Calu3 (cell line): ENCODE measurements at regions not wholly inside any gene's neighbourhood (a gene's known extent, or its start where the extent isn't known, plus 50 kb on each side); places are given as distances from the start of the nearest gene placed in this dataset.
A peak's percentile ranks its signal among the peaks of the same experiment; 100 is the strongest.

Source experiments
- BruUV-seq: library from RNA; stranded (reverse); fragments of 400-500 nt; replicated peaks from 2 replicates; lab custom pipeline; 2021; lab: Mats Ljungman, UMichigan
- CTCF ChIA-PET: fragments of 300-600 bp; sonication (Branson Sonifier 250); formaldehyde crosslinking; loops from one replicate; lab custom pipeline; 2022; ENCODE audit warnings: antibody characterized with exemption; lab: Charles Lee
- DNase-seq: peaks from one replicate; pipeline ENCODE4 v3.0.0; 2022
- H3K27ac Mint-ChIP-seq: one replicate; pipeline ENCODE4 v1.8.0; 2022; ENCODE audit warnings: mixed read lengths; ENCODE audit not compliant: unreplicated experiment
- H3K27me3 Mint-ChIP-seq: one replicate; pipeline ENCODE4 v1.8.0; 2022; ENCODE audit warnings: mixed read lengths; ENCODE audit not compliant: unreplicated experiment
- H3K36me3 Mint-ChIP-seq: one replicate; pipeline ENCODE4 v1.8.0; 2022; ENCODE audit warnings: mild to moderate bottlenecking, moderate library complexity, mixed read lengths; ENCODE audit not compliant: insufficient read depth, unreplicated experiment
- H3K4me1 Mint-ChIP-seq: one replicate; pipeline ENCODE4 v1.8.0; 2022; ENCODE audit warnings: mild to moderate bottlenecking, low read depth, mixed read lengths; ENCODE audit not compliant: unreplicated experiment
- H3K4me3 Mint-ChIP-seq: one replicate; pipeline ENCODE4 v1.8.0; 2022; ENCODE audit warnings: mild to moderate bottlenecking, low read depth, moderate library complexity, mixed read lengths; ENCODE audit not compliant: unreplicated experiment
- H3K9me3 Mint-ChIP-seq: one replicate; pipeline ENCODE4 v1.8.0; 2022; ENCODE audit warnings: low read depth, mixed read lengths; ENCODE audit not compliant: unreplicated experiment
- CTCF ChIP-seq: fragments of 200-600 bp; IDR thresholded peaks from one replicate; pipeline ENCODE4 v1.8.0; 2022; ENCODE audit warnings: antibody characterized with exemption; ENCODE audit not compliant: unreplicated experiment
- intact Hi-C: fragments of 100-400 bp; cut with micrococcal nuclease; formaldehyde crosslinking; loops from one replicate; pipeline ENCODE4 v1.10.0; 2022; ENCODE audit not compliant: unreplicated experiment

DNA sequence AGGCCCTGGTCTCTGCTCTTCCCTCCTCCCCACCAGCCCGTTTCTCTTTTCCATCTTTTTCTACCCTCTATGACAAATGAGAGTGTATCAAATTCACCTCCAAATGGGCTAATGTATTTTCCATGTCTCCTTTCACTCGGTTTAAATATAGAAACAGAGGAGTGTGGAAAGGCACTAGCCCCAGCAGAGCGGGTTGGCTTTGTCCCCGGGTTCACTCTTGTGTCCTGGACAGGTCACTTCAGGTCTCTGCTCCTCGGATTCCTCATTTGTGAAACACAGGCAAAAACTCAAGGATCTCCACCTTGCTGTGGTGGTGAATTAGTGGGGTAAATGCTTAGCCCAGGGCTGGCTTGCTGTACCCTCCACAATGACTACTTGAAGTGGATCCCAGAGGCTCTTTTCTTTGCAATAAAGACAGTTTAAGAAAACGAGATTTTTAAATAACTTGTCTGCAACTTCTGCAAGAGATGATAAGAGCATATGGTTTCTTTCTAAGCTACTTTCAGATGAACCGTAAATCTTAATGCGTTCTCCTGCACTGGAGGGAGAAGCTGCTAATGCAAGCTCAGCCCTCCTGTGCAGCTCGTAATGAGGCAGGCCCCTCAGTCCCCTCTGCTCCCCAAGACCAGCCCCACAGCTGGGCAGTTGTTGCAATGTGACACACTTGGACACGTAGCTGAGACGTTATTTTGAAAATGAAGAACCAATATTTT is 292.9 kb downstream of the THBS2 start:
- no peaks in the 10 kb centered on the region for H3K9me3 Mint-ChIP-seq
- H3K27me3 Mint-ChIP-seq: no peaks in the 10 kb centered on the region
- H3K4me1 Mint-ChIP-seq: peaks cover 22% of the 10 kb centered on the region
- CTCF ChIA-PET: no interaction called here
- peaks cover 7% of the 10 kb centered on the region for H3K36me3 Mint-ChIP-seq
- TF ChIP-seq CTCF: no peak
- intact Hi-C loops: no loop called here
- no peak for DNase-seq
- no peak overlapping the region for H3K4me3 Mint-ChIP-seq
- BruUV-seq: no TSS peak
- H3K27ac Mint-ChIP-seq: no peak overlapping the region

GRCh38 chr6:168959696-168960095 is 293.9 kb downstream of the THBS2 start:
- no peak overlapping the region for H3K4me3 Mint-ChIP-seq
- no peak for DNase-seq
- peaks cover 22% of the 10 kb centered on the region for H3K4me1 Mint-ChIP-seq
- BruUV-seq: no TSS peak
- intact Hi-C loops: loop anchor here (5.0 to 10.0 kb wide), 4 partner anchors 62 to 1565 kb away; partner anchors contain the start of genes C6orf120 and WDR27
- no peaks in the 10 kb centered on the region for H3K27me3 Mint-ChIP-seq
- CTCF ChIA-PET: interaction anchor here (0.6 kb wide), 1 partner anchor 62 kb away, joined by 5 read pairs; no protein-coding TSS in a partner anchor
- no peak overlapping the region for H3K27ac Mint-ChIP-seq
- TF ChIP-seq CTCF: no peak
- H3K9me3 Mint-ChIP-seq: no peaks in the 10 kb centered on the region
- H3K36me3 Mint-ChIP-seq: peaks cover 7% of the 10 kb centered on the region

DNA sequence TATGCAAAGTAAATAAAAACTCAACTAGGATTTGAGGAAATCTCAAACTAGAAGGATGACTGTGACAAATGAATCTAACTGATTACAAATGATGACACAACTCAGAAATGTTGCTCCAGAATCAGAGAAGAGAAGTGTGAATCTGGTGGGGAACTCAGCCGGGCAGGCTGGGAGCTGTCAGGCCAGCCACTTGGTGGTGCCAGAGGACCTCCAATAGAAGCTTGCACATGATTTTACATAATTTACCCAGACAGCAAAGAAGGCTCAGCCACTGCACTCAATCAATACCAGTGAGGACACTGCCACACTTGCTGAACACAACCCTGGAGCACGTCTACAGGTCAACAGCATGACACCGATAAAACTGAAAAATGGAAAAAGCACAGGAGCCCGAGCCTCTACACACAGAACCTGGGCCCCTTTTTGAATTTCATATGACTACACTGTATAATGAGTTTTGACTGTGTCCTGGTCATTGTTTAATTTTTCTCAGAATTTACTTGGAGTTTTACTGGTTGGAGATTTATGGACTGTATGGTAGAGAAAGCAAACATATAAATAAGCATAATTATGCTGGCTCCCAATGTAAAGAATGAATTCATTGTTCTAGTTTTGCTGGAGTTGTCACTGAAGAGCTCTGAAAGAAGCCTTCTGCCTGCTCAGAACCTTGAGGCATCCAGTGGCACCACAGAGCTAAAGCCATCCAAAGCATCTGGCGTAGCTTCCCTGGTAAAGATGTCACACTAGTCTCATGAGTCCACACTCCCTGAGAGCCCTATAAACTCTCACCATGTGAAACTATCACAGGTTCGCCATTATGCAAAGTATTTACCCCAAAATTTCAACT is 296.5 kb downstream of the THBS2 start:
- intact Hi-C loops: loop anchor here (2.0 to 10.0 kb wide), 6 partner anchors 60 to 1568 kb away; partner anchors contain the start of genes C6orf120 and WDR27
- TF ChIP-seq CTCF: peak; percentile 80
- H3K4me3 Mint-ChIP-seq: no peak overlapping the region
- peak overlapping the region; percentile 95 for H3K27ac Mint-ChIP-seq
- no peaks in the 10 kb centered on the region for H3K27me3 Mint-ChIP-seq
- H3K9me3 Mint-ChIP-seq: no peaks in the 10 kb centered on the region
- H3K36me3 Mint-ChIP-seq: peaks cover 7% of the 10 kb centered on the region
- BruUV-seq: no TSS peak
- H3K4me1 Mint-ChIP-seq: peaks cover 22% of the 10 kb centered on the region
- CTCF ChIA-PET: interaction anchor here (1.5 kb wide), 1 partner anchor 369 kb away, joined by 3 read pairs; no protein-coding TSS in a partner anchor
- peak; percentile 80 for DNase-seq

GRCh38 chr6:168956141-168956838 is 297.4 kb downstream of the THBS2 start:
- no TSS peak for BruUV-seq
- Mint-ChIP-seq H3K4me3 (no peak overlapping the region), H3K4me1 (peaks cover 22% of the 10 kb centered on the region), H3K27ac (peak overlapping the region; percentile 95), H3K27me3 (no peaks in the 10 kb centered on the region), H3K9me3 (no peaks in the 10 kb centered on the region), H3K36me3 (peaks cover 7% of the 10 kb centered on the region)
- CTCF ChIA-PET: interaction anchor here (1.5 kb wide), 1 partner anchor 370 kb away, joined by 3 read pairs; no protein-coding TSS in a partner anchor
- no peak for TF ChIP-seq CTCF
- intact Hi-C loops: loop anchor here (2.0 to 10.0 kb wide), 6 partner anchors 59 to 1569 kb away; partner anchors contain the start of genes C6orf120 and WDR27
- no peak for DNase-seq
